Lung (tissue), 11 donors: ENCODE measurements at regions not wholly inside any gene's neighbourhood (a gene's known extent, or its start where the extent isn't known, plus 50 kb on each side); places are given as distances from the start of the nearest gene placed in this dataset.

Experiments
- ATAC-seq: fragments of 200-7000 bp; cut with Tn5 transposase; one replicate; pipeline ENCODE4 v1.9.1; 2020; ENCODE audit warnings: moderate number of reproducible peaks; ENCODE audit not compliant: insufficient read depth, low FRiP score
- DNase-seq, 3 donors: peaks; one replicate each; pipeline ENCODE4 v3.0.0-alpha.2; 2013 to 2017
- H3K27ac ChIP-seq, 2 donors: one replicate each; pipeline ENCODE4 v1.5.1; 2013; ENCODE audit warnings: mild to moderate bottlenecking in 2 of 2, moderate library complexity in 2 of 2, control low read depth in 1 of 2, inconsistent platforms in 1 of 2, low read depth in 1 of 2, low read length in 1 of 2
- H3K27me3 ChIP-seq, 3 donors: one replicate each; pipeline ENCODE4 v1.5.1; 2013; ENCODE audit warnings: low read length in 2 of 3; ENCODE audit not compliant: control insufficient read depth in 3 of 3, insufficient read depth in 3 of 3
- H3K36me3 ChIP-seq, 4 donors: one replicate each; pipeline ENCODE4 v1.5.1; 2013; ENCODE audit warnings: low read length in 4 of 4, mild to moderate bottlenecking in 1 of 4, moderate library complexity in 1 of 4; ENCODE audit not compliant: control insufficient read depth in 4 of 4, insufficient read depth in 4 of 4
- H3K4me1 ChIP-seq, 5 donors: one replicate each; pipeline ENCODE4 v1.5.1; 2013; ENCODE audit warnings: low read length in 5 of 5, mild to moderate bottlenecking in 2 of 5, moderate library complexity in 1 of 5; ENCODE audit not compliant: control insufficient read depth in 5 of 5, insufficient read depth in 5 of 5
- H3K4me3 ChIP-seq: one replicate; pipeline ENCODE4 v1.5.1; 2013; ENCODE audit warnings: mild to moderate bottlenecking, control low read depth, moderate library complexity
- H3K9ac ChIP-seq, 2 donors: one replicate each; pipeline ENCODE4 v1.5.1; 2013; ENCODE audit warnings: low read length in 2 of 2, control low read depth in 1 of 2; ENCODE audit not compliant: insufficient read depth in 1 of 2
- H3K9me3 ChIP-seq, 4 donors: one replicate each; pipeline ENCODE4 v1.5.1; 2013; ENCODE audit warnings: low read length in 3 of 4, mild to moderate bottlenecking in 1 of 4, moderate library complexity in 1 of 4; ENCODE audit not compliant: control insufficient read depth in 4 of 4, insufficient read depth in 3 of 4
- WGBS, 2 donors: extraction: QIAGEN DNeasy Blood & Tissue Kit; methylation state at CpG; one replicate each; pipeline ENCODE4 v1.1.7; 2013; 5-methylcytosine and 5-hydroxymethylcytosine counted together
- TF ChIP-seq, protein P1 (sequence below): IDR thresholded peaks from 2 replicates; pipeline ENCODE4 v1.5.1; 2012; ENCODE audit warnings: mild to moderate bottlenecking; ENCODE audit errors: control extremely low read depth, extremely low read depth
- donor health status: control.
- donor health status: control.
- donor health status: Bipolar disorder and iron deficiency.
- donor health status: healthy.
- donor health status: DM: yes; HTN: yes; CAD: no.

DNA sequence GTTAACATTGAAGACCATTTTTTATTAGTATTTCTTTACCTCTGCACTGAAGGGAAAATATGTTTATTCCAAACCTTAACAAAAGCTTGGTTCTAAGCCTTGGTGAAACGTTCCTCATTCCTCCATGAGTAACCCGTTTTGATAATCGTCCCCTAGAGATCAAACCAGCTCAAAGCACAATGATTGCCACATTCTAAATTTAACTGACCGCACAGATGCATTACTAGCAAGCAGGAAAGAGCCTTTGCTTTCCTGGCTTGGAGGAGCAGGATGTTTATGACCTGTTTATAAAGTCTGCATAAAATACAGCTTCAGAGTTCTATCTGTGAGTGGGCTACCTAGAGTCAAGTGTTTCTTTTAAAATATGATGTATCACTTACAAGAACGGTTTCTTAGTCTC is 193.8 kb downstream of the TMEM114 start:
- ATAC-seq (no peak), DNase-seq (no peak)
- H3K27ac ChIP-seq = no peak overlapping the region
- no peaks in the 10 kb centered on the region for H3K27me3 ChIP-seq
- no peak overlapping the region for H3K9ac ChIP-seq
- TF ChIP-seq, protein P1, sequence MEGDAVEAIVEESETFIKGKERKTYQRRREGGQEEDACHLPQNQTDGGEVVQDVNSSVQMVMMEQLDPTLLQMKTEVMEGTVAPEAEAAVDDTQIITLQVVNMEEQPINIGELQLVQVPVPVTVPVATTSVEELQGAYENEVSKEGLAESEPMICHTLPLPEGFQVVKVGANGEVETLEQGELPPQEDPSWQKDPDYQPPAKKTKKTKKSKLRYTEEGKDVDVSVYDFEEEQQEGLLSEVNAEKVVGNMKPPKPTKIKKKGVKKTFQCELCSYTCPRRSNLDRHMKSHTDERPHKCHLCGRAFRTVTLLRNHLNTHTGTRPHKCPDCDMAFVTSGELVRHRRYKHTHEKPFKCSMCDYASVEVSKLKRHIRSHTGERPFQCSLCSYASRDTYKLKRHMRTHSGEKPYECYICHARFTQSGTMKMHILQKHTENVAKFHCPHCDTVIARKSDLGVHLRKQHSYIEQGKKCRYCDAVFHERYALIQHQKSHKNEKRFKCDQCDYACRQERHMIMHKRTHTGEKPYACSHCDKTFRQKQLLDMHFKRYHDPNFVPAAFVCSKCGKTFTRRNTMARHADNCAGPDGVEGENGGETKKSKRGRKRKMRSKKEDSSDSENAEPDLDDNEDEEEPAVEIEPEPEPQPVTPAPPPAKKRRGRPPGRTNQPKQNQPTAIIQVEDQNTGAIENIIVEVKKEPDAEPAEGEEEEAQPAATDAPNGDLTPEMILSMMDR = no peak
- H3K36me3 ChIP-seq = no peaks in the 10 kb centered on the region
- H3K4me1 ChIP-seq = no peaks in the 10 kb centered on the region
- no peak overlapping the region for H3K4me3 ChIP-seq
- WGBS, 2 donors = 54 to 67% methylated on average over 5 of the region's 5 CpGs
- peaks cover 0 to 2% (median 0%) of the 10 kb centered on the region in 4 donors for H3K9me3 ChIP-seq

- Histone ChIP-seq H3K27ac (no peak overlapping the region), H3K27me3 (no peaks in the 10 kb centered on the region), H3K4me3 (no peak overlapping the region), H3K4me1 (no peaks in the 10 kb centered on the region), H3K9ac (no peak overlapping the region), H3K9me3 (no peaks in the 10 kb centered on the region), H3K36me3 (no peaks in the 10 kb centered on the region)
- TF ChIP-seq, protein P1 = no peak
- ATAC-seq = no peak
- DNase-seq = no peak
- WGBS, 2 donors = 56 to 62% methylated on average over 3 of the region's 3 CpGs
These were observed 199.1 kb downstream of the TMEM114 start for GRCh38 chr16:8391257-8391656.

- TF ChIP-seq, protein P1 = no peak
- Histone ChIP-seq H3K9me3 (peaks cover 0 to 4% (median 0%) of the 10 kb centered on the region in 4 donors), H3K27ac (no peak overlapping the region), H3K4me1 (peaks cover 0 to 2% (median 0%) of the 10 kb centered on the region in 5 donors), H3K4me3 (no peak overlapping the region), H3K9ac (no peak overlapping the region), H3K27me3 (no peaks in the 10 kb centered on the region), H3K36me3 (no peaks in the 10 kb centered on the region)
- ATAC-seq (no peak), DNase-seq (no peak)
- WGBS, 2 donors = 83 to 91% methylated on average over 3 of the region's 3 CpGs
These were observed 201.6 kb downstream of the TMEM114 start for GRCh38 chr16:8388684-8389083.

GRCh38 chr16:8381814-8382213 is 208.5 kb downstream of the TMEM114 start:
- ATAC-seq (no peak), DNase-seq (no peak)
- TF ChIP-seq, protein P1 = no peak
- no peak overlapping the region for H3K27ac ChIP-seq
- H3K9ac ChIP-seq = no peak overlapping the region
- H3K36me3 ChIP-seq = no peaks in the 10 kb centered on the region
- H3K4me1 ChIP-seq = peaks cover 0 to 2% (median 0%) of the 10 kb centered on the region in 5 donors
- no peaks in the 10 kb centered on the region for H3K27me3 ChIP-seq
- WGBS, 2 donors = 91 to 96% methylated on average over 9 of the region's 9 CpGs
- no peak overlapping the region for H3K4me3 ChIP-seq
- H3K9me3 ChIP-seq = peaks cover 0 to 4% (median 0%) of the 10 kb centered on the region in 4 donors
